ENCODE measurements at regions not wholly inside any gene's neighbourhood (a gene's known extent, or its start where the extent isn't known, plus 50 kb on each side); places are given as distances from the start of the nearest gene placed in this dataset.

GRCh38 chr15:70280781-70281180 lies 183.1 kb upstream of the TLE3 start:
- H3K4me3 ChIP-seq (ENCODE audit: low read depth, low read length): no peak overlapping the region
- TF ChIP-seq, protein P1, sequence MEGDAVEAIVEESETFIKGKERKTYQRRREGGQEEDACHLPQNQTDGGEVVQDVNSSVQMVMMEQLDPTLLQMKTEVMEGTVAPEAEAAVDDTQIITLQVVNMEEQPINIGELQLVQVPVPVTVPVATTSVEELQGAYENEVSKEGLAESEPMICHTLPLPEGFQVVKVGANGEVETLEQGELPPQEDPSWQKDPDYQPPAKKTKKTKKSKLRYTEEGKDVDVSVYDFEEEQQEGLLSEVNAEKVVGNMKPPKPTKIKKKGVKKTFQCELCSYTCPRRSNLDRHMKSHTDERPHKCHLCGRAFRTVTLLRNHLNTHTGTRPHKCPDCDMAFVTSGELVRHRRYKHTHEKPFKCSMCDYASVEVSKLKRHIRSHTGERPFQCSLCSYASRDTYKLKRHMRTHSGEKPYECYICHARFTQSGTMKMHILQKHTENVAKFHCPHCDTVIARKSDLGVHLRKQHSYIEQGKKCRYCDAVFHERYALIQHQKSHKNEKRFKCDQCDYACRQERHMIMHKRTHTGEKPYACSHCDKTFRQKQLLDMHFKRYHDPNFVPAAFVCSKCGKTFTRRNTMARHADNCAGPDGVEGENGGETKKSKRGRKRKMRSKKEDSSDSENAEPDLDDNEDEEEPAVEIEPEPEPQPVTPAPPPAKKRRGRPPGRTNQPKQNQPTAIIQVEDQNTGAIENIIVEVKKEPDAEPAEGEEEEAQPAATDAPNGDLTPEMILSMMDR (IDR thresholded peaks at IDR 0.05; ENCODE audit: borderline replicate concordance, insufficient read depth, low read depth, low read length): no peak

- no peak overlapping the region for H3K4me3 ChIP-seq (ENCODE audit: low read depth, low read length)
- TF ChIP-seq, protein P1 (IDR thresholded peaks at IDR 0.05; ENCODE audit: borderline replicate concordance, insufficient read depth, low read depth, low read length): no peak
Measured at GRCh38 chr15:70279096-70279495, 181.4 kb upstream of the TLE3 start.

DNA sequence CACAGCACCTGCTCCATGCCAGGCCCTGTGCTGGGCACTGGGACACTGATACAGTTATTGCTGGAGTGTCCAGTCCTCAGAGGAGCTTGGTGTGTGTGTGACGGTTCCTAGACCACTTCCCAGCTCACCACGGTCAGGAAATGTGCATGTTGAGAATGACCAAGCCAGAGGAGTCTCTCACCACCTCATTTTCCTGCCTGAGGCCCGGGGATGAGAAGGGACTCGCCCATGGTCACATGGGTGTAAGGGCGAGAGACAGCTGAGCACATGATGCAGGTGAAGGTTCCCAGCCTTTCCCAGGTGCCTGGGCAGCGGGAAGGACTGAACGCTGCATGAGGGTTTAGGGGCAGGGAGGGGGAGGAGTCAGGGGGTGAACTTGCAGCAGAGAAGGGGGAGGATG lies 180.9 kb upstream of the TLE3 start:
- TF ChIP-seq, protein P1 (IDR thresholded peaks at IDR 0.05; ENCODE audit: borderline replicate concordance, insufficient read depth, low read depth, low read length): no peak

GRCh38 chr15:70277556-70277955 lies 179.8 kb upstream of the TLE3 start:
- no peak overlapping the region for H3K4me3 ChIP-seq (ENCODE audit: low read depth, low read length)
- TF ChIP-seq, protein P1 (IDR thresholded peaks at IDR 0.05; ENCODE audit: borderline replicate concordance, insufficient read depth, low read depth, low read length): no peak

More for the DNA sequence above, 180.9 kb upstream of the TLE3 start:
- H3K4me3 ChIP-seq (ENCODE audit: low read depth, low read length): no peak overlapping the region

DNA sequence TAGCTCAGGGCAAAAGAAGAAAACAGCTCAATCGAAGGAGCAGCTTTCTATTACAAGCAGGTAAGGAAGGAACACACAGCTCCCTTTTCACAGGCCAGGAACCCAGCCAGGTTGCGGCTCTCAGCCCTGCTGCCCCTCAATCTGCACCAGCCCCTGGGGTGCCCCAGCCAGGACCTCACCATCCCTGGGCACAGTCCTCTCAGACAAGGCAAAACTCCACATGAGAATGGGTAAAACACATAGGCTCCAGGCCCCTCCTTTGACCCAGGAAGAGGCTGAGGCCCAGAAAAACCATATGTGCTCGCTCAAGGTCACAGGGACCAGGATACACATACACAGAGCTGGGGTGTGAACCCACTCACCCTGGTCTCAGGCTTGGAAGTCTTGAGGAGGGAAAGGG lies 178.7 kb upstream of the TLE3 start:
- TF ChIP-seq, protein P1 (IDR thresholded peaks at IDR 0.05; ENCODE audit: borderline replicate concordance, insufficient read depth, low read depth, low read length): no peak
- no peak overlapping the region for H3K4me3 ChIP-seq (ENCODE audit: low read depth, low read length)

- H3K4me3 ChIP-seq (ENCODE audit: low read depth, low read length): no peak overlapping the region
- TF ChIP-seq, protein P1 (IDR thresholded peaks at IDR 0.05; ENCODE audit: borderline replicate concordance, insufficient read depth, low read depth, low read length): no peak
Measured at GRCh38 chr15:70275461-70276138, 177.9 kb upstream of the TLE3 start.

- no peak overlapping the region for H3K4me3 ChIP-seq (ENCODE audit: low read depth, low read length)
- TF ChIP-seq, protein P1 (IDR thresholded peaks at IDR 0.05; ENCODE audit: borderline replicate concordance, insufficient read depth, low read depth, low read length): no peak
Measured at GRCh38 chr15:70274908-70275307, 177.2 kb upstream of the TLE3 start.

All from GM12875 (cell line).